Erythroblast (primary cell): ENCODE measurements at regions not wholly inside any gene's neighbourhood (a gene's known extent, or its start where the extent isn't known, plus 50 kb on each side); places are given as distances from the start of the nearest gene placed in this dataset.

Experiments
- GATA1 ChIP-seq: IDR thresholded peaks from 2 replicates; pipeline ENCODE4 v1.6.1; 2011; ENCODE audit warnings: low read depth, mild to moderate bottlenecking, control low read depth, low read length, moderate library complexity
- POLR2A ChIP-seq: IDR thresholded peaks from 2 replicates; pipeline ENCODE4 v1.6.1; 2011; ENCODE audit warnings: mild to moderate bottlenecking, low read length

DNA sequence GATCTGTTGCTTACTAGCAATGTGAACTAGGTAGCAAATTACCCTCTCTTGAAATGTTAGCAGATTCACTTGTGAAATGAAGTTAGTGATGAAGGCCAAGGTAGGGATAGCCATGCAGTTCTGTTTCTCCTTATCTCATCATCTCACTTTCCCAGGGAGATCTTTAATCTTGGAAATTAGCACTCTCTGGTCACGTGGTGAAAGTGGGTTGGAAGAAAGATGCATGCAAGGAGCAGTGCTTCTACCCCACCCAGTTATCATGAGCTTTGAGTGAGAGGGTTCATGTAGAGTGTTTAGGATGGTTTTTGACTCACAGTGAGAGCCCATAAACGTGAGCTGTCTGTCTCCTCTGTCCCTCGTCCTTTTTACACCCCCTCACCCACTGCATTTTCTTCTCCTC is 346.3 kb downstream of the QKI start:
- TF ChIP-seq POLR2A (no peak), GATA1 (no peak)
